ENCODE measurements at regions not wholly inside any gene's neighbourhood (a gene's known extent, or its start where the extent isn't known, plus 50 kb on each side); places are given as distances from the start of the nearest gene placed in this dataset.

DNA sequence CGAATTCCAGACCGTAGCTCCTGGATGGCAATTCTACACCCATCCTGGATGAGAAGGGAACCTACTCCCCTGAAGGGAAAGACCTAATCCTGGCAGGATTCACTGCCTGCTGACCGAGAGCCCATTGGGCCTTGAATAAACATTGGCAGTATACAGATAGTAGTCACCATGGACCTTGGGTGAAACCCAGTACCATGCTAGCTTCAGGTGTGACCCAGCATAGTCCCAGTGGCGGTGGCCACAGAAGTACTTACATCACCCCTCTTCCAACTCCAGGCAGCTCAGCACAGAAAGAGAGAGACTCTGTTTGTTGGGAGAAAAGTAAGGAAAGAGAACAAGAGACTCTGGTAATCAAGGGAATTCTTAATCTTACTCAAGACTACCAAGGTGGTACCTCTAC, 97.2 kb upstream of the SLC13A1 start:
- no peaks in the 10 kb centered on the region for H3K36me3 ChIP-seq (ENCODE audit: control insufficient read depth in 2 of 2, extremely low read depth in 1 of 2, insufficient read depth in 2 of 2, low read length in 2 of 2)
- H2AFZ ChIP-seq (ENCODE audit: low read depth, low read length) = no peak overlapping the region
- H3K27me3 ChIP-seq (ENCODE audit: control insufficient read depth in 2 of 2, insufficient read depth in 2 of 2, low read length in 2 of 2) = no peaks in the 10 kb centered on the region
- no peak for DNase-seq (ENCODE audit: low read depth, low spot score)
- CTCF ChIA-PET = no interaction called here
- no peaks in the 10 kb centered on the region for H3K9me1 ChIP-seq (replicated peaks; ENCODE audit: control insufficient read depth, extremely low read depth, insufficient read depth, low read length)
- no peak for FAIRE-seq
- TF ChIP-seq, protein P1, sequence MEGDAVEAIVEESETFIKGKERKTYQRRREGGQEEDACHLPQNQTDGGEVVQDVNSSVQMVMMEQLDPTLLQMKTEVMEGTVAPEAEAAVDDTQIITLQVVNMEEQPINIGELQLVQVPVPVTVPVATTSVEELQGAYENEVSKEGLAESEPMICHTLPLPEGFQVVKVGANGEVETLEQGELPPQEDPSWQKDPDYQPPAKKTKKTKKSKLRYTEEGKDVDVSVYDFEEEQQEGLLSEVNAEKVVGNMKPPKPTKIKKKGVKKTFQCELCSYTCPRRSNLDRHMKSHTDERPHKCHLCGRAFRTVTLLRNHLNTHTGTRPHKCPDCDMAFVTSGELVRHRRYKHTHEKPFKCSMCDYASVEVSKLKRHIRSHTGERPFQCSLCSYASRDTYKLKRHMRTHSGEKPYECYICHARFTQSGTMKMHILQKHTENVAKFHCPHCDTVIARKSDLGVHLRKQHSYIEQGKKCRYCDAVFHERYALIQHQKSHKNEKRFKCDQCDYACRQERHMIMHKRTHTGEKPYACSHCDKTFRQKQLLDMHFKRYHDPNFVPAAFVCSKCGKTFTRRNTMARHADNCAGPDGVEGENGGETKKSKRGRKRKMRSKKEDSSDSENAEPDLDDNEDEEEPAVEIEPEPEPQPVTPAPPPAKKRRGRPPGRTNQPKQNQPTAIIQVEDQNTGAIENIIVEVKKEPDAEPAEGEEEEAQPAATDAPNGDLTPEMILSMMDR (IDR thresholded peaks at IDR 0.05; ENCODE audit: extremely low read depth in 1 of 2, insufficient read depth in 1 of 2, low read depth in 1 of 2, low read length in 2 of 2) = no peak
- TF ChIP-seq, protein P2, sequence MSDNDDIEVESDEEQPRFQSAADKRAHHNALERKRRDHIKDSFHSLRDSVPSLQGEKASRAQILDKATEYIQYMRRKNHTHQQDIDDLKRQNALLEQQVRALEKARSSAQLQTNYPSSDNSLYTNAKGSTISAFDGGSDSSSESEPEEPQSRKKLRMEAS (IDR thresholded peaks at IDR 0.05; ENCODE audit: insufficient read depth, insufficient read length) = no peak
- no peak for TF ChIP-seq EZH2 (IDR thresholded peaks at IDR 0.05; ENCODE audit: borderline replicate concordance, low read depth, low read length, severe bottlenecking)
- no peak for TF ChIP-seq POLR2AphosphoS5 (IDR thresholded peaks at IDR 0.05; ENCODE audit: insufficient read depth, low read depth, low read length)
- no peak for TF ChIP-seq FOS (IDR thresholded peaks at IDR 0.05; ENCODE audit: borderline replicate concordance, insufficient read depth, low read length)
- TF ChIP-seq MYC (IDR thresholded peaks at IDR 0.05; ENCODE audit: low read depth, low read length) = no peak
- no peak for TF ChIP-seq GATA2 (IDR thresholded peaks at IDR 0.05; ENCODE audit: insufficient read depth, insufficient read length, low read depth, low read length)
- no peak for TF ChIP-seq JUN (IDR thresholded peaks at IDR 0.05; ENCODE audit: borderline replicate concordance, insufficient read depth, insufficient read length, low read depth)
- no peak for TF ChIP-seq POLR2A (IDR thresholded peaks at IDR 0.05; ENCODE audit: low read depth, low read length)
- BruUV-seq (replicated peaks) = no TSS peak
- no peaks in the 10 kb centered on the region for H3K4me1 ChIP-seq (ENCODE audit: control insufficient read depth, extremely low read depth, insufficient read depth, low read length)
- no peak overlapping the region for H3K4me2 ChIP-seq (ENCODE audit: insufficient read depth, low read length)
- no peak overlapping the region for H3K27ac ChIP-seq (ENCODE audit: insufficient read depth, low read depth, low read length)
- POLR2A ChIA-PET = no interaction called here
- no peaks in the 10 kb centered on the region for H3K9me3 ChIP-seq (replicated peaks; ENCODE audit: control insufficient read depth, insufficient read depth, low read length)
- dilution Hi-C loops (cut with MboI; ENCODE audit: extremely low pct_ligation_motif_present, low sequenced_read_pairs) (no loop called here), intact Hi-C loops (cut with micrococcal nuclease) (no loop called here)
- no peak overlapping the region for H3K4me3 ChIP-seq (replicated peaks in 1 of 3; ENCODE audit: insufficient read depth in 1 of 3, low read depth in 1 of 3, low read length in 3 of 3)
- H3K79me2 ChIP-seq (ENCODE audit: control insufficient read depth, insufficient read depth, low read length) = no peaks in the 10 kb centered on the region
- no peak overlapping the region for H3K9ac ChIP-seq (replicated peaks; ENCODE audit: extremely low read depth, insufficient read depth, low read length)
- no peaks in the 10 kb centered on the region for H4K20me1 ChIP-seq (replicated peaks; ENCODE audit: control insufficient read depth, extremely low read depth, insufficient read depth, low read length)

All from endothelial cell of umbilical vein (primary cell).